Calu3 (cell line): ENCODE measurements at regions not wholly inside any gene's neighbourhood (a gene's known extent, or its start where the extent isn't known, plus 50 kb on each side); places are given as distances from the start of the nearest gene placed in this dataset.
A peak's percentile ranks its signal among the peaks of the same experiment; 100 is the strongest.

Experiments used
- BruUV-seq: library from RNA; stranded (reverse); fragments of 400-500 nt; replicated peaks from 2 replicates; lab custom pipeline; 2021; lab: Mats Ljungman, UMichigan
- CTCF ChIA-PET: fragments of 300-600 bp; sonication (Branson Sonifier 250); formaldehyde crosslinking; loops from one replicate; lab custom pipeline; 2022; ENCODE audit warnings: antibody characterized with exemption; lab: Charles Lee
- DNase-seq: peaks from one replicate; pipeline ENCODE4 v3.0.0; 2022
- H3K27ac Mint-ChIP-seq: one replicate; pipeline ENCODE4 v1.8.0; 2022; ENCODE audit warnings: mixed read lengths; ENCODE audit not compliant: unreplicated experiment
- H3K27me3 Mint-ChIP-seq: one replicate; pipeline ENCODE4 v1.8.0; 2022; ENCODE audit warnings: mixed read lengths; ENCODE audit not compliant: unreplicated experiment
- H3K36me3 Mint-ChIP-seq: one replicate; pipeline ENCODE4 v1.8.0; 2022; ENCODE audit warnings: mild to moderate bottlenecking, moderate library complexity, mixed read lengths; ENCODE audit not compliant: insufficient read depth, unreplicated experiment
- H3K4me1 Mint-ChIP-seq: one replicate; pipeline ENCODE4 v1.8.0; 2022; ENCODE audit warnings: mild to moderate bottlenecking, low read depth, mixed read lengths; ENCODE audit not compliant: unreplicated experiment
- H3K4me3 Mint-ChIP-seq: one replicate; pipeline ENCODE4 v1.8.0; 2022; ENCODE audit warnings: mild to moderate bottlenecking, low read depth, moderate library complexity, mixed read lengths; ENCODE audit not compliant: unreplicated experiment
- H3K9me3 Mint-ChIP-seq: one replicate; pipeline ENCODE4 v1.8.0; 2022; ENCODE audit warnings: low read depth, mixed read lengths; ENCODE audit not compliant: unreplicated experiment
- CTCF ChIP-seq: fragments of 200-600 bp; IDR thresholded peaks from one replicate; pipeline ENCODE4 v1.8.0; 2022; ENCODE audit warnings: antibody characterized with exemption; ENCODE audit not compliant: unreplicated experiment
- intact Hi-C: fragments of 100-400 bp; cut with micrococcal nuclease; formaldehyde crosslinking; loops from one replicate; pipeline ENCODE4 v1.10.0; 2022; ENCODE audit not compliant: unreplicated experiment

GRCh38 chr3:61371123-61371522, 119.9 kb upstream of the FHIT start:
- peaks cover 4% of the 10 kb centered on the region for H3K9me3 Mint-ChIP-seq
- BruUV-seq, result no TSS peak
- no peak overlapping the region for H3K4me3 Mint-ChIP-seq
- H3K27me3 Mint-ChIP-seq, result no peaks in the 10 kb centered on the region
- no peak overlapping the region for H3K27ac Mint-ChIP-seq
- CTCF ChIA-PET, result no interaction called here
- TF ChIP-seq CTCF, result peak; percentile 39
- no peaks in the 10 kb centered on the region for H3K4me1 Mint-ChIP-seq
- no peak for DNase-seq
- intact Hi-C loops, result loop anchor here (10.0 kb wide), 1 partner anchor 786 kb away; no protein-coding TSS in a partner anchor
- H3K36me3 Mint-ChIP-seq, result no peaks in the 10 kb centered on the region

GRCh38 chr3:61372723-61373122, 121.5 kb upstream of the FHIT start:
- TF ChIP-seq CTCF, result no peak
- Mint-ChIP-seq H3K4me3 (no peak overlapping the region), H3K9me3 (peaks cover 4% of the 10 kb centered on the region), H3K27ac (no peak overlapping the region), H3K27me3 (no peaks in the 10 kb centered on the region), H3K4me1 (no peaks in the 10 kb centered on the region), H3K36me3 (no peaks in the 10 kb centered on the region)
- no peak for DNase-seq
- no TSS peak for BruUV-seq
- CTCF ChIA-PET, result no interaction called here
- intact Hi-C loops, result loop anchor here (10.0 kb wide), 1 partner anchor 788 kb away; no protein-coding TSS in a partner anchor

GRCh38 chr3:61378311-61378710, 127.1 kb upstream of the FHIT start:
- CTCF ChIA-PET, result no interaction called here
- intact Hi-C loops, result loop anchor here (10.0 kb wide), 1 partner anchor 794 kb away; no protein-coding TSS in a partner anchor
- no peaks in the 10 kb centered on the region for H3K4me1 Mint-ChIP-seq
- no peaks in the 10 kb centered on the region for H3K27me3 Mint-ChIP-seq
- H3K4me3 Mint-ChIP-seq, result no peak overlapping the region
- no peaks in the 10 kb centered on the region for H3K36me3 Mint-ChIP-seq
- no TSS peak for BruUV-seq
- TF ChIP-seq CTCF, result no peak
- no peak for DNase-seq
- no peak overlapping the region for H3K27ac Mint-ChIP-seq
- peaks cover 6% of the 10 kb centered on the region for H3K9me3 Mint-ChIP-seq

GRCh38 chr3:61381745-61382392, 130.6 kb upstream of the FHIT start:
- Mint-ChIP-seq H3K27me3 (no peaks in the 10 kb centered on the region), H3K4me3 (no peak overlapping the region), H3K27ac (no peak overlapping the region), H3K4me1 (no peaks in the 10 kb centered on the region), H3K9me3 (peaks cover 11% of the 10 kb centered on the region), H3K36me3 (no peaks in the 10 kb centered on the region)
- peak; percentile 8 for TF ChIP-seq CTCF
- no peak for DNase-seq
- CTCF ChIA-PET, result interaction anchor here (0.6 to 1.1 kb wide), 2 partner anchors 992 to 1806 kb away, joined by 3 to 4 read pairs; no protein-coding TSS in a partner anchor
- BruUV-seq, result no TSS peak
- intact Hi-C loops, result loop anchor here (10.0 kb wide), 2 partner anchors 1807 to 1957 kb away; no protein-coding TSS in a partner anchor
